Stimulated activated CD8-positive, alpha-beta memory T cell treated with anti-CD3 and anti-CD28 coated beads, Interleukin-15, amount 100 ng/mL, for 48 hours (primary cell): ENCODE measurements at regions not wholly inside any gene's neighbourhood (a gene's known extent, or its start where the extent isn't known, plus 50 kb on each side); places are given as distances from the start of the nearest gene placed in this dataset.
"Not testable (repeated sequence)": the region's sequence is repeated elsewhere in the genome, so short reads cannot be mapped to it uniquely, and the experiment has no call there.

Source experiments
- DNase-seq, 2 donors: peaks; one replicate each; pipeline ENCODE4 v3.0.0-alpha.2; 2020; ENCODE audit warnings: low read depth in 2 of 2

DNA sequence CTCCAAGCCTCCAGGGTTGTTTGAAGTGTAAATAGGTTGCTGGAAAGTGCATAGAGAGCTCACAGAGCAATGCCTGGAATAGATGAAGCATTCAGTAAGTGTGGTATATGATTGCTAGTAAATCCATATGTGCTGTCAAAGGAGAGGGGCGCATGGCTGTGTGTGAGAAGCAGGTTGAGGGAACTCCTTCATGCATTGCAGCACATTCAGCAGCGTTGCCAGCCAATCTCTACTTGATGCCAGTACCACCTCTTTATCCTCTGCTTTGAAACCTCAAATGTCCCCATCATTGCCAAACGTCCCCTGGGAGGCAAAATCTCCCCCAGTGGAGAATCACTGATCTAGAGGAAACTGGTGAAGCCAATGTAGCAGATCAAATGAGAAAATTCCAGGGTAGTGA lies 82.7 kb upstream of the RALGAPA2 start:
- no peak for DNase-seq

DNA sequence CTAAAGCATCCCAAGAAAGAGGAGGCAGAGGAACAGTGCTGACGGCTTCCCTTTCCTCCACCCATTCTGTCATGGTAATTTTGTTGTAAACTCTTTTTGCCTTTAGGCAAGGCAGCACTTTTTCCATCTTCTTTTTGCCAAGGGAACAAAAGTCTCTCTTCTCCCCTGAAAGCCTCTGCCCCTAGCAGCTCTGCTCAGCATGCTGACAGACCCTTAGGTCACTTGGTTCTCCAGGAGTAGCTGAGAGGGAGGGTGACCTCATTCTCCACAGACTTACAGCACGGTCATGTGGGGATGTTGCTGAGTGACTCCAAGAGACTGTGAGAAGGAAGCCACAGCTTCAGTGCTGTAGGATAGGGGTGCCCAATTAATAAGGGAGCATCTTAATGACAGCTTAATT lies 81.1 kb upstream of the RALGAPA2 start:
- DNase-seq = no peak

DNA sequence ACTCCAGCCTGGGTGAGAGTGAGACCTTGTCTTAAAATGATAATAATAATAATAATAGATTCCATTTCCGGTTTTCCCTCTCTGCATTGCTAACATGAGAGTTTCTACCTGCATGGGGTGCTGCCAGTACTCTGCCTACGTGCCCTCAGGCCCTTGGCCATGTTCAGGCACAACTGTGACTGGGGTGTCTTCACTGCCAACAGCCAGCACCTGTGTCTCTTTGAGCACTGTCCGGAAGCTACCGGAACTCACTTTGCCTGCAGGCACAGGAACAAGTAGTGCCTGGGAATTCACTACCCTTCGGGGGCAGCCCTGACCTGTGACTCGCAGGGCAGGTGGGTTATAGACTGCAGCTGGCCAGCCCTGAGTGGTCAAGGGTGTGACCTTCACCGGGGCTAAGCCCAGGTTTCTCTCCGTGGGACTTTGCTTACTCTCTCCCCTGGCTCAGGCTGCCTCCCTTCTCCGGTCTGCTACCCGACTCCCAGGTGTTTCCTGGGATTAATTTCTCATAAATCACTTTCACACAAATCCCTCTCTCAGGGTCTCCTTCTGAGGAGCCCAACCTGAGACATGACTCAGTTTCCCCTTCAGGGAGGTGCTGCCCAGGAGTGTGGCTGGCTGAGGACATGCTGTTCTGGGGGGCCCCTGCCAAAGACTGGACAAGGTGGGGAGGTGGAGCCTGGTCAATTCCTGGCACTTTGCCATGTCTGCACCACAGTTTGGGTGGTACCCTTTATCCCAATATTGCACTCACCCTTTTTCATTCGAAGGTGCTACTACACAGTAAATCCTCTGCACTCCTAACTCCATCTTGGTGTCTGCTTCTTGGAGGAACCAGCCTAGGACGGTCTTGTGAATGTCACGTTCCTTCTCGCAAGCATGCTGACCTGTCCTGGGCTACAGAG lies 79.5 kb upstream of the RALGAPA2 start:
- no peak for DNase-seq

DNA sequence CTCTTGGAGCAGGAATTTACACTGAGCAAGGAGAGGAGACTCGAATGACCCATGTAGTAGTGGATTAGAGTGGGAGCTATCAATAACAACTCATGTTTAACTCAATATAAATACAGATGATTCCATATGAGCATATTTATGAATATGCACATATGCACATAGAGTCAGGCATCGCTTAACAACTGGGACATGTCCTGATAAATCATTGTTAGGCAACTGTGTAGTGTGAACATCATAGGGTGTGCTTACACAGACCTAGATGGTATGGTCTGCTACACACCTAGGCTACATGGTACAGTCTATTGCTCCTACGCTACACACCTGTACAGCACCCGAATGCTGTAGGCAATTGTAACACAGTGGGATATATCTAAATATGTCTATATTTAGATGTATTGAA lies 75.9 kb upstream of the RALGAPA2 start:
- DNase-seq = no peak

DNA sequence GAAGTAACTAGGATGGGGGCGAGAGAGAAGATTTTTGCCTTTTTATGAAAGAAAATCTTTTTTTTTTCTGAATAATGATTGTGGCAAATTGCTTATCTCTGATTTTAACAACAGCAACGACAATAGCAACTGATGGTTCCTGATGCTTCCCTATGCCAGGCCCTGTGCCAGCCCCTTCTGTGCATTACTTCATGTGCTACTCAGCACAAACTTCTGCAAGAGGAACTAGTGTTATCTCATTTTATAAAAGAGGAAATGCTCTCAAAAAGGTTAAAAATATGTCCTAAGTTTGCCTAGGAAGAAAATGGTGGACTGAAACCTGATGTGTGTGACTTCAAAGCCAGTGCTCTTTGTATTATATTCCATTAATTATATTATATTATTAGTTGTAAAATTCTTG lies 74.0 kb upstream of the RALGAPA2 start:
- DNase-seq = no peak

DNA sequence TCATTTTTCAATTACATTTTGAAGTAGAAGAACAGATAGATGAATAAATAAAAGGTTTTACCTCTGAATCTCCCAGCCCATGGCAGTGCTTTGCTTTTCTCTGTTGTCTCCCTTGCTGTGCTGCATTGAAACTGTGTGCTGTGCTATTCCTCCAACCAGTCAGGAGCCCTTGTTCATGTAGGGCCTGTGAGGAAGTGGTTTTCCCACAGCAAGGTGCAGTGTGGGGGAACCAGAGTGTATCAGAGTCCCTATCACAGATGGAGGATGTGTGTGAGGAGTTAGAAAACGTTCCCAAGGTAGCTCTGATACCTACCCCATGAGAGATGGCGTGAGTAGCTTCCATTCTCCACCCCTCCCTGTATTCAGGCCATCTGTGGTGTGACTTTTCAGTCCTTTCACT lies 72.8 kb upstream of the RALGAPA2 start:
- DNase-seq = no peak

DNA sequence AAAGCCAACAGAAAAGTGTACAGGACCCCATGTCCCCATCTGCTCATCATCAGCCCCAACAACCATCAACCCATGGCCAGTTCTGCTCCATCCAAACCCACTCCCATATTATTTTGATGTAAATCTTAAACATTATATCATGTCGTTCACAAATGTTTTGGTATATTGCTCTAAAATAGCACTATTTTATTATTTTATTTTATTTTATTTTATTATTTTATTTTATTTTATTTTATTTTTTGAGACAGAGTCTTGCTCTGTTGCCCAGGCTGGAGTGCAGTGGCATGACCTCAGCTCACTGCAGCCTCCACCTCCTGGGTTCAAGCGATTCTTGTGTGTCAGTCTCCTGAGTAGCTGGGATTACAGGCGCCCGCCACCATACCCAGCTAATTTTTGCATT lies 72.0 kb upstream of the RALGAPA2 start:
- DNase-seq = not testable (repeated sequence)

DNA sequence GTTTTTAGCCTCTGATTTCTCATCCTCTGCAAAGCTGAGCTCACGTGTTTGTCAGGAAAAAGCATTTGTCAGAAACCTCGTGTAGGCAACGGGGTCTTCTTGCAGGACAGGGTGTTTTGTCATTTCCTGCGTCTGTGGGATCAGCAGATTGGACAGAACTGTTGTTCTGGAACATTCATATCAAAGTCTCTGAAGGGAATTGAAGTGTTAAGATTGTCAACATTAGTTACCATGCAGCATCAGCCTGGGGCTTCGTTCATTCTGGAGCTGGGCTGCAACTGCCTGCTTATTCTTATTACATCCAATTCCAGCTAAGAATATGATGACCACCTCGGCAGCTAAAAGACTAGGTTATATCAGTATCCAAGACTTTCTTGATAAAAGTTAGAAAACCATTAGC lies 71.0 kb upstream of the RALGAPA2 start:
- no peak for DNase-seq

DNA sequence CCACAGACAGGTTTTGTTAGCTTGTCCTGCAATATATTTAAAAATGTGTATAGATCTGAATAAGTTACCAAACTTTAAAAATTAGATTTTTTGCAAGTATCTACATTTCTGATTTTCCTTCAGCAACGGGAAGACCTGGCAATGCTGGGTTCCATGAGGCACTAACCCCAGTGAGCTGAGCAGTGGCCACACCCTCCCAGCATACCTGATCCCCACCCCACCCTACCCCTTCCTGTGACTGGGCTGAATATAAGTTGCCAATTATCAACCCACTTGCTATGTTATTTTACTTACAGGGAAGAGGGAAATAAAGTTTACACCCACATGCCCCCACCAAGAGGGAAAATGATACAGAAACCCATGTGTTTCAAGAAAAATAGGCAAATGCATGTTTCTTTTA lies 70.3 kb upstream of the RALGAPA2 start:
- DNase-seq = no peak

DNA sequence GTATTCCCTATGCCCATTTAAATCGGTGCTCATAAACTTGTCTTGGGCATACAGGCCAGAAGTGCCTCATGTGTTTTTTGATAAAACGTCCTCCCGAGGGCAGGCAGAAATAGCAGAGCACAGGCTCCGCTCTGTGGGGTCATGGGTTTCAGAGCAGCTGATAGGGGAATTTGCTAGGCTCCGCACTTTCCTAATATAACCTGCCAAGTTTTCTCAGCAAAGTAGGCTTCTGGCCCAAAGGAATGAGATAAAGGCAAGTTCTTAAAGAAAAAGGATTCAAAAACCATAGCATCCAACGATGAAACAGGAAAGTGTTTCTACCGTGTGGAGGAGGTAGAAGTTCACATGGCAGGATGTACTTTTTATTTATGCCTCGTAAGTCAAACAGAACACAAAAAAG lies 69.8 kb upstream of the RALGAPA2 start:
- DNase-seq = no peak

DNA sequence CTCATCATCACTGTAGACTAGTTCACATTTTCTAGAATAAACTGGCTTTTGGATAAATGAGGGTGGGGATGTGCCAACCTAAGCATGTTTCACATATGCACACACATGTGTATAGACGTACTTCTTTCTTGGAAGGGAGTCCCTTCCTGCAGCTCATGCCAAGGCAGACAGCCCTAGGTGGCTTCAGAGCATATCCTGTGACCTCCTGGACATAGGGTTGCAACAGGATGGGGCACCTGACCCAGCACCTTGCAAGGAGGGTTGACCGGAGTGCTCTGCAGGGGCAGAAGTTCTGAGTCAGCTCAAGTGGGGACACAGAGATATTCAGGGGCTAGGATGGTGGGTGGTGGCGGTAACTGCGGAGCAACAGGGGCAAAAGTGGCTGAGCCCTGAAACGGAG lies 68.6 kb upstream of the RALGAPA2 start:
- no peak for DNase-seq

DNA sequence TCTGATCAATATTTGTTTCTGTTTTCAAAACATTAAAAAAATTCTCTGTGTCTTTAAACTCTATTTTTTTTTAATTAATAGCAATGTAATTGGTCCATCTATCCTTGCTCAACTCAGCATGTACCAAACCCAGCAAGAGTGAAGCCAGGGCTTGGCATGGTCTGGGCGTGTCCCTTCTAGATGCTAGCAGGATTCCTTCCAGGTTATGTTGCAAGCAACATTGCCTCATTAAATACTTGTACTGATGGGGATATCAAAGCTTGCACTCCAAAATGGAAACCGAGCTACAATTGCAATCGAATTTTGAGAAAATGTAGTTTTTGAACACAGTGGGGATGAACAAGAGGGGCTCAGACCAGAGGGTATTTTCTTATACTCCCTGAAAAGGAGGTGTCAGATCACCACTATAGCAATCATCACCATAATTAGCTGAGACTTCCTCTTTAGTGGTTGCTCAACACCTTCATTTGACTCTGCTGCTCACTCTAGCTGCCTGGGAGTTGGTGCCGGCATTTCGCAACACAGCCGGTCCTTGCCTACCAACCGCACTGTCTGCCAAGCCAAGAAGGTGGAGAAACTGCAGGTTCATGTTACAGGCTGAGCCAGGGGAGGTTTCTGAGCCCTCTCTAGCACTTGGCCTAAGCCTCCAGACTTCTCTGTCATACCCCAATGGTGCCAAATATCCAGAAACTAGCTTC lies 67.8 kb upstream of the RALGAPA2 start:
- DNase-seq = no peak

DNA sequence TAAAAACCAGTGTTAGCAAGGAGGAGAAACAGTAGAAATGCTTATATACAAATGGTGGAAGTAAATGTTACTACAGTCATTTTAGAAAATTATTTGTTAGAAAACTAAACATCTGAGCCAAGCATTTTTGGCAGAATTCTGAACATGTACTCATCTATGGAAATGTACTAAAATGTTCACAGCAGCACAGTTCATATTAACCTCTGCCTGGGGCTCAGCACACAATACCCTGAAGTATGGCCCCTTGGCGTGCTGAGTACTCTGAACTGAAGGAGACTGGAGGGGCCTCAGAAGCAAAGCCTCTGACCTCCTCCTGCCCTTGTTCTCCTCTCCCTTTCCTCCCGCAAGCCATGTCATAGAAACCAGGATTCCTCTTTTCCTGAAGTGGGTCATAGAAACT lies 66.2 kb upstream of the RALGAPA2 start:
- no peak for DNase-seq

DNA sequence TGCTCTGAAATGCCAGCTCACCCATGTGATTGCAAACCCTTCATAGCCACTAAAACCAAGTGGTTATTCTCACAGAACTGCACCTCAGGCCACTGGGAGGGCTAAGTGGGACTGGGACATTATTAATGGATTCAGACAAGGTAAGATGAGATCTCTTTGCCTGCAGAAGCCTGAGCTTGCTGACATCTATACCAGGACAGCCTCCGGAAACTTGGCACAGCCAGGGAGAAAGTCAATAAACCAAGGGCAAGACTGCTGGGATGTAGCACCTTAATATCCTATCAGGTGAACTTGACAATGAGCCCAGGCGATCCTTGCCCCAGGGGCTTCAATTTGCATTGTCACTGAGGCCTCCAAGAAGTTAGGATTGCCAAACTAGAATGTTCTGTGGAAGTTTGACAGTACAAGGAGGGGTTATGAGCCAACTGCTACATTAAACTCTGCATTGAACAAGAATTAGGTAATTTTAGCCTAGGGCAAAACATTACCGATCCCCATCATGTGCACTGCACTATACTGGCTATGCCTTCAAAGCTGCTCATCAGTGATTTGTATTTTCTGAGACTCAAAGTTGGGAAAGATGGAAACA lies 60.1 kb upstream of the RALGAPA2 start:
- DNase-seq = no peak

DNA sequence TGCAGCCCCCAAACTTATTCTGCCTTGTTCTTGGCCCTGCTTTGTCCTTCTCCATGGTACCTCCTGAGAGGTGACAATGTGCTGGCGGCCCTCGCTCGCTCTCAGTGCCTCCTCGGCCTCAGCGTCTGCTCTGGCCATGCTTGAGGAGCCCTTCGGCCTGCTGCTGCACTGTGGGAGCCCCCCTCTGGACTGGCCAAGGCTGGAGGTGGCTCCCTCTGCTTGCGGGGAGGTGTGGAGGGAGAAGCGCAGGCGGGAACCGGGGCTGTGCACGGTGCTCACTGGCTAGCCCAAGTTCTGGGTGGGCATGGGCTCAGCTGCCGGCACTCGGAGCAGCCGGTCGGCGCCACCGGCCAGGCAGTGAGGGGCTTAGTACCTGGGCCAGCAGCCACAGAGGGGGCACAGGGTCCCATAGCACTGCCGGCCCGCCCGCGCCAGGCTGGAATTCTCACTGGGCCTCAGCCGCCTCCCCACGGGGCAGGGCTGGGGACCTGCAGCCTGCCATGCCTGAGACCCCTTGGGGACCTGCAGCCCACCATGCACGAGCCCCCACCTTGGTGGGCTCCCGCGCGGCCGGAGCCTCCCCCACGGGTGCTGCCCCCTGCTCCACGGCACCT lies 55.9 kb upstream of the RALGAPA2 start:
- no peak for DNase-seq

DNA sequence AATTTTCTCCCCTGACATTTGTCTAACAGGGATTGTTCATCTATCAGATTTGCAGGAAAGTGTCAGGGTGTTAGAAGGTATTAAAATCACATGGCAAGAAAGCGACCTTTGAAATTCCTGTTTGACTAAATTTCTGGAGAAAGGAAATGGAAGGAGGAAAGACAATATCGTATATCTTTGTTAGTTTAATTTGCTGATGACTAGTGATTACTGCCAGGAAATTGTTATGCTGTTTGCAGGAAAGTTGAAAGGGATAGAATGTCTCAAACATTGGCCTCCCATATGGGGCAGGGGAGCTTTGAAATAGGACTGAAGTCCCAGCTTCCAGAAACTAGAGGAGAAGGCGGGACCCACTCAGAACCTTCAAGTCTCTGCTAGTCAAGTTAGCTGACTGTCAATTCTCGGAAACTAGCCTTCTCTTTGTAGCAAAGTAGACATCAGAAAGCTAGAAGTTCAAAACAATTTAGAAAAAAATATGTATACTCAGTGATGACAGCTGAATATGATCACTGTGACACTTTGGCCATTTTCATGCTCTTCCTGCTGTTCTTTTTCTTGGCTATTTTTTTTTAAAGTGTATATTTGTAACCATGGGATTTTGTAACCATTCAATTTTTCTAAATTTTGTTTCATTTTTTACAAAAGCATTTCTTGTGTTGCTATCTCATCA lies 53.4 kb upstream of the RALGAPA2 start:
- DNase-seq = no peak

DNA sequence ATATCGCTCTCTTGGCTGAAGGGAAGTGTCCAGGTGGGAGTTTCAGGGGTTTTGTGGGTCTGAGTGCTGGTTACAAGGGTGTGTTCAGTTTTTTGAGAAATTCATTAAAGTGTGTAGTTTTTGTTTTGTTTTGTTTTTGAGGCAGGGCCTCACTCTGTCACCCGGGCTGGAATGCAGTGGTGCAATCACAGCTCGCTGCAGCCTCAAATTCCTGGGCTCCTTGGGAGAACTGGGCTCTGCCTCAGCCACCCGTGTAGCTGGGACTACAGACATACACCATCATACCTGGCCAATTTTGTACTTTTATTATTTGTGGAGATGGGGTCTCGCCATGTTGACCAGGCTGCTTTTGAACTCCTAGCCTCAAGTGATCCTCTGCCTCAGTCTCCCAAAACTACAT lies 51.2 kb upstream of the RALGAPA2 start:
- no peak for DNase-seq
